HCT116 (cell line): ENCODE measurements at regions not wholly inside any gene's neighbourhood (a gene's known extent, or its start where the extent isn't known, plus 50 kb on each side); places are given as distances from the start of the nearest gene placed in this dataset.

Experiments used
- ATAC-seq: fragments of 200-7000 bp; cut with Tn5 transposase; 2 replicates; pipeline ENCODE4 v1.9.1; 2020; ENCODE audit warnings: mild to moderate bottlenecking, moderate library complexity
- BruUV-seq: library from RNA; stranded (reverse); fragments of 400-500 nt; replicated peaks from 2 replicates; lab custom pipeline; 2021; lab: Mats Ljungman, UMichigan
- CTCF ChIA-PET: fragments of 300-600 bp; sonication (Branson Sonifier 250); formaldehyde crosslinking; loops from one replicate; lab custom pipeline; 2021; ENCODE audit warnings: antibody characterized with exemption; lab: Charles Lee
- POLR2A ChIA-PET: fragments of 300-600, 350-600 bp; sonication (Branson Sonifier 250); formaldehyde crosslinking; loops from one replicate; lab custom pipeline; 2021; ENCODE audit warnings: antibody characterized with exemption; lab: Charles Lee
- RAD21 ChIA-PET, 2 experiments: fragments of 300-600 bp; sonication (Branson Sonifier 250); formaldehyde crosslinking; loops; one replicate each; lab custom pipeline; 2023; ENCODE audit warnings: low total read pairs in 2 of 2; ENCODE audit not compliant: uncharacterized antibody in 2 of 2, unreplicated experiment in 2 of 2, low non-redundant PET in 1 of 2; lab: Charles Lee
- DNase-seq: peaks from one replicate; pipeline ENCODE4 v3.0.0-alpha.2; 2010; ENCODE audit warnings: low read depth, low spot score
- H2AFZ ChIP-seq: fragments of 200-600 bp; shearing (Covaris generic), sonication (generic); 2 replicates; pipeline ENCODE4 v1.6.1; 2017; ENCODE audit warnings: low read depth, mixed run types, mixed read lengths, antibody characterized with exemption, low read length; ENCODE audit not compliant: poor library complexity, severe bottlenecking
- H3K27ac ChIP-seq: 2 replicates; pipeline ENCODE4 v1.5.1; 2012; ENCODE audit warnings: low read depth, low read length
- H3K27me3 ChIP-seq: fragments of 200-600 bp; sonication (generic); 2 replicates; pipeline ENCODE4 v1.6.1; 2016; ENCODE audit warnings: mixed run types, low read length, mixed read lengths; ENCODE audit not compliant: insufficient read depth
- H3K36me3 ChIP-seq, 2 experiments: fragments of 200-500 bp in 1 of 2; fragments of 200-600 bp in 1 of 2; sonication (Bioruptor generic) in 1 of 2; sonication (generic) in 1 of 2; 2 replicates each; pipeline versions ENCODE4 v1.5.1 to v1.6.1; 2014 to 2016; ENCODE audit warnings: low read length in 2 of 2, inconsistent platforms in 1 of 2, mixed read lengths in 1 of 2, mixed run types in 1 of 2; ENCODE audit not compliant: insufficient read depth in 2 of 2, control insufficient read depth in 1 of 2
- H3K4me1 ChIP-seq, 2 experiments: fragments of 200-600 bp in 1 of 2; sonication (generic) in 1 of 2; 2 replicates each; pipeline versions ENCODE4 v1.5.1 to v1.6.1; 2012 to 2017; ENCODE audit warnings: low read length in 2 of 2, inconsistent platforms in 1 of 2, mild to moderate bottlenecking in 1 of 2, mixed read lengths in 1 of 2, mixed run types in 1 of 2, moderate library complexity in 1 of 2; ENCODE audit not compliant: insufficient read depth in 2 of 2, control insufficient read depth in 1 of 2
- H3K4me2 ChIP-seq: fragments of 200-600 bp; sonication (generic); 2 replicates; pipeline ENCODE4 v1.6.1; 2017; ENCODE audit warnings: mixed run types, low read length, mixed read lengths
- H3K4me3 ChIP-seq, 2 experiments: fragments of 200-600 bp in 1 of 2; sonication (generic) in 1 of 2; replicated peaks in 1 of 2; 2 replicates each; pipeline ENCODE4 v1.5.1; 2011 to 2016; ENCODE audit warnings: low read length in 2 of 2, control low read depth in 1 of 2, low read depth in 1 of 2, mild to moderate bottlenecking in 1 of 2, mixed read lengths in 1 of 2, mixed run types in 1 of 2
- H3K79me2 ChIP-seq: fragments of 200-600 bp; sonication (generic); 2 replicates; pipeline ENCODE4 v1.6.1; 2017; ENCODE audit warnings: mild to moderate bottlenecking, mixed run types, low read length, moderate library complexity, mixed read lengths; ENCODE audit not compliant: insufficient read depth
- H3K9ac ChIP-seq: fragments of 200-600 bp; sonication (generic); 2 replicates; pipeline ENCODE4 v1.6.1; 2016; ENCODE audit warnings: low read length, mixed read lengths
- H3K9me2 ChIP-seq: fragments of 200-600 bp; sonication (generic), shearing (Covaris generic); 2 replicates; pipeline ENCODE4 v1.6.1; 2017; ENCODE audit warnings: mixed run types, mild to moderate bottlenecking, moderate library complexity; ENCODE audit not compliant: insufficient read depth
- H3K9me3 ChIP-seq, 2 experiments: fragments of 200-500 bp in 1 of 2; fragments of 200-600 bp in 1 of 2; sonication (Bioruptor generic) in 1 of 2; sonication (generic) in 1 of 2; 2 replicates each; pipeline ENCODE4 v1.6.1; 2014 to 2017; ENCODE audit warnings: low read length in 2 of 2, mixed read lengths in 2 of 2, inconsistent platforms in 1 of 2, low read depth in 1 of 2, mild to moderate bottlenecking in 1 of 2, mixed run types in 1 of 2, moderate library complexity in 1 of 2; ENCODE audit not compliant: control insufficient read depth in 1 of 2, insufficient read depth in 1 of 2
- H4K20me1 ChIP-seq: fragments of 200-600 bp; sonication (generic), shearing (Covaris generic); 2 replicates; pipeline ENCODE4 v1.6.1; 2017; ENCODE audit warnings: mixed run types, mild to moderate bottlenecking, moderate library complexity; ENCODE audit not compliant: insufficient read depth
- CBX3 ChIP-seq: IDR thresholded peaks from 2 replicates; pipeline ENCODE4 v1.6.1; 2012; ENCODE audit warnings: low read depth
- CEBPB ChIP-seq: IDR thresholded peaks from 2 replicates; pipeline ENCODE4 v1.6.1; 2012; ENCODE audit warnings: low read depth
- EGR1 ChIP-seq: IDR thresholded peaks from 2 replicates; pipeline ENCODE4 v1.6.1; 2012; ENCODE audit warnings: low read depth
- EZH2 ChIP-seq: fragments of 200-600 bp; sonication (generic); IDR thresholded peaks from 2 replicates; pipeline ENCODE4 v1.6.1; 2017; ENCODE audit warnings: antibody characterized with exemption, mixed run types
- EZH2phosphoT487 ChIP-seq: fragments of 200-600 bp; IDR thresholded peaks from 2 replicates; pipeline ENCODE4 v1.6.1; 2018; ENCODE audit warnings: antibody characterized with exemption, borderline replicate concordance
- FOSL1 ChIP-seq: IDR thresholded peaks from 2 replicates; pipeline ENCODE4 v1.6.1; 2012; ENCODE audit warnings: low read depth
- JUND ChIP-seq: IDR thresholded peaks from 2 replicates; pipeline ENCODE4 v1.6.1; 2012
- POLR2A ChIP-seq: IDR thresholded peaks from 2 replicates; pipeline ENCODE4 v1.7.0; 2011; ENCODE audit warnings: borderline replicate concordance; ENCODE audit not compliant: insufficient read depth, insufficient read length; ENCODE audit errors: extremely low read depth
- POLR2AphosphoS5 ChIP-seq: IDR thresholded peaks from 2 replicates; pipeline ENCODE4 v1.6.1; 2011; ENCODE audit warnings: mild to moderate bottlenecking, low read depth, low read length, moderate library complexity
- RAD21 ChIP-seq: IDR thresholded peaks from 2 replicates; pipeline ENCODE4 v1.6.1; 2012; ENCODE audit warnings: low read depth, mild to moderate bottlenecking
- SIN3A ChIP-seq: IDR thresholded peaks from 2 replicates; pipeline ENCODE4 v1.6.1; 2012; ENCODE audit warnings: low read depth
- SRF ChIP-seq: IDR thresholded peaks from 2 replicates; pipeline ENCODE4 v1.6.1; 2012; ENCODE audit warnings: low read depth
- TCF7L2 ChIP-seq: IDR thresholded peaks from 2 replicates; pipeline ENCODE4 v1.7.0; 2011; ENCODE audit warnings: borderline replicate concordance, inconsistent platforms; ENCODE audit not compliant: insufficient read depth, insufficient read length; ENCODE audit errors: extremely low read depth
- YY1 ChIP-seq: IDR thresholded peaks from 2 replicates; pipeline ENCODE4 v1.6.1; 2011; ENCODE audit warnings: low read length, low read depth, moderate library complexity, mild to moderate bottlenecking; ENCODE audit not compliant: insufficient replicate concordance; ENCODE audit errors: extremely low read depth
- ZFX ChIP-seq: fragments of 450-650 bp; IDR thresholded peaks from 2 replicates; pipeline ENCODE4 v1.6.1; 2017
- ZNF274 ChIP-seq: fragments of 200-500 bp; sonication (Bioruptor generic); IDR thresholded peaks from 2 replicates; pipeline ENCODE4 v1.6.1; 2014; ENCODE audit warnings: mild to moderate bottlenecking, low read depth, low read length, inconsistent platforms
- intact Hi-C: fragments of 100-400 bp; cut with micrococcal nuclease; formaldehyde crosslinking; loops from 2 replicates; pipeline ENCODE4 v1.10.0; 2022
- TF ChIP-seq, protein P1 (sequence below): IDR thresholded peaks from 2 replicates; pipeline ENCODE4 v1.6.1; 2012
- TF ChIP-seq, protein P2 (sequence below): IDR thresholded peaks from 2 replicates; pipeline ENCODE4 v1.6.1; 2012; ENCODE audit warnings: low read depth
- TF ChIP-seq, protein P3 (sequence below): IDR thresholded peaks from 2 replicates; pipeline ENCODE4 v1.6.1; 2012
- TF ChIP-seq, protein P4 (sequence below): IDR thresholded peaks from 2 replicates; pipeline ENCODE4 v1.6.1; 2011; ENCODE audit warnings: mild to moderate bottlenecking, low read length, moderate library complexity; ENCODE audit not compliant: insufficient replicate concordance; ENCODE audit errors: extremely low read depth

DNA sequence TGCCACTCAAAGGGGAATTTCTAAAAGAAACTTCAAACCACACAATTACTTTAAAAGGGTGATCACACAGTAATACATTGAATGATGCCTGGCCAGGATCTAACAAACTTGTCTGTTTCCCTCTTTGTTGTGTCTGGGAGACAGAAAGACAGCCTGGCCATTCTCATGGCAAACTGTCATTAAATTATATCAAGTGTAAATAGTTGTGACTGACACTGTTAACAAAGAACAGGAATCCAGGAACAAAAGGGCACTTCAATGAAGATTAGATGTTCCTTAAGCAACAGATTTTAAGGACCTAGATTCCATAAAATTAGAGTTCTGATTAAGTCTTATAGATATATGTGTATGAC, 383.6 kb downstream of the KCNJ2 start:
- ChIA-PET POLR2A (no interaction called here), RAD21 (interaction anchor here in 1 of 2 experiments (0.6 kb wide), 1 partner anchor 262 kb away, joined by 3 read pairs; no protein-coding TSS in a partner anchor), CTCF (interaction anchor here (1.3 to 5.1 kb wide), 5 partner anchors 233 to 984 kb away, joined by 3 to 34 read pairs (median 4); no protein-coding TSS in a partner anchor)
- no peak for ATAC-seq
- intact Hi-C loops, result loop anchor here (5.0 kb wide), 3 partner anchors 946 to 1026 kb away; no protein-coding TSS in a partner anchor
- Histone ChIP-seq H3K9me3 (no peaks in the 10 kb centered on the region), H3K9ac (no peak overlapping the region), H3K4me2 (no peak overlapping the region), H3K4me1 (no peaks in the 10 kb centered on the region), H2AFZ (no peak overlapping the region), H3K4me3 (no peak overlapping the region), H3K36me3 (no peaks in the 10 kb centered on the region), H3K9me2 (no peaks in the 10 kb centered on the region)
- no TSS peak for BruUV-seq
- TF ChIP-seq YY1 (no peak), ZNF274 (no peak), RAD21 (no peak), SRF (no peak), EZH2phosphoT487 (no peak), POLR2AphosphoS5 (no peak), JUND (no peak), TCF7L2 (no peak), SIN3A (no peak), FOSL1 (no peak), EGR1 (no peak), CBX3 (no peak), POLR2A (no peak), CEBPB (no peak), ZFX (no peak), EZH2 (no peak)
- TF ChIP-seq, protein P1, sequence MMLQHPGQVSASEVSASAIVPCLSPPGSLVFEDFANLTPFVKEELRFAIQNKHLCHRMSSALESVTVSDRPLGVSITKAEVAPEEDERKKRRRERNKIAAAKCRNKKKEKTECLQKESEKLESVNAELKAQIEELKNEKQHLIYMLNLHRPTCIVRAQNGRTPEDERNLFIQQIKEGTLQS, result no peak
- TF ChIP-seq, protein P2, sequence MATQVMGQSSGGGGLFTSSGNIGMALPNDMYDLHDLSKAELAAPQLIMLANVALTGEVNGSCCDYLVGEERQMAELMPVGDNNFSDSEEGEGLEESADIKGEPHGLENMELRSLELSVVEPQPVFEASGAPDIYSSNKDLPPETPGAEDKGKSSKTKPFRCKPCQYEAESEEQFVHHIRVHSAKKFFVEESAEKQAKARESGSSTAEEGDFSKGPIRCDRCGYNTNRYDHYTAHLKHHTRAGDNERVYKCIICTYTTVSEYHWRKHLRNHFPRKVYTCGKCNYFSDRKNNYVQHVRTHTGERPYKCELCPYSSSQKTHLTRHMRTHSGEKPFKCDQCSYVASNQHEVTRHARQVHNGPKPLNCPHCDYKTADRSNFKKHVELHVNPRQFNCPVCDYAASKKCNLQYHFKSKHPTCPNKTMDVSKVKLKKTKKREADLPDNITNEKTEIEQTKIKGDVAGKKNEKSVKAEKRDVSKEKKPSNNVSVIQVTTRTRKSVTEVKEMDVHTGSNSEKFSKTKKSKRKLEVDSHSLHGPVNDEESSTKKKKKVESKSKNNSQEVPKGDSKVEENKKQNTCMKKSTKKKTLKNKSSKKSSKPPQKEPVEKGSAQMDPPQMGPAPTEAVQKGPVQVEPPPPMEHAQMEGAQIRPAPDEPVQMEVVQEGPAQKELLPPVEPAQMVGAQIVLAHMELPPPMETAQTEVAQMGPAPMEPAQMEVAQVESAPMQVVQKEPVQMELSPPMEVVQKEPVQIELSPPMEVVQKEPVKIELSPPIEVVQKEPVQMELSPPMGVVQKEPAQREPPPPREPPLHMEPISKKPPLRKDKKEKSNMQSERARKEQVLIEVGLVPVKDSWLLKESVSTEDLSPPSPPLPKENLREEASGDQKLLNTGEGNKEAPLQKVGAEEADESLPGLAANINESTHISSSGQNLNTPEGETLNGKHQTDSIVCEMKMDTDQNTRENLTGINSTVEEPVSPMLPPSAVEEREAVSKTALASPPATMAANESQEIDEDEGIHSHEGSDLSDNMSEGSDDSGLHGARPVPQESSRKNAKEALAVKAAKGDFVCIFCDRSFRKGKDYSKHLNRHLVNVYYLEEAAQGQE, result no peak
- TF ChIP-seq, protein P3, sequence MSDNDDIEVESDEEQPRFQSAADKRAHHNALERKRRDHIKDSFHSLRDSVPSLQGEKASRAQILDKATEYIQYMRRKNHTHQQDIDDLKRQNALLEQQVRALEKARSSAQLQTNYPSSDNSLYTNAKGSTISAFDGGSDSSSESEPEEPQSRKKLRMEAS, result no peak
- TF ChIP-seq, protein P4, sequence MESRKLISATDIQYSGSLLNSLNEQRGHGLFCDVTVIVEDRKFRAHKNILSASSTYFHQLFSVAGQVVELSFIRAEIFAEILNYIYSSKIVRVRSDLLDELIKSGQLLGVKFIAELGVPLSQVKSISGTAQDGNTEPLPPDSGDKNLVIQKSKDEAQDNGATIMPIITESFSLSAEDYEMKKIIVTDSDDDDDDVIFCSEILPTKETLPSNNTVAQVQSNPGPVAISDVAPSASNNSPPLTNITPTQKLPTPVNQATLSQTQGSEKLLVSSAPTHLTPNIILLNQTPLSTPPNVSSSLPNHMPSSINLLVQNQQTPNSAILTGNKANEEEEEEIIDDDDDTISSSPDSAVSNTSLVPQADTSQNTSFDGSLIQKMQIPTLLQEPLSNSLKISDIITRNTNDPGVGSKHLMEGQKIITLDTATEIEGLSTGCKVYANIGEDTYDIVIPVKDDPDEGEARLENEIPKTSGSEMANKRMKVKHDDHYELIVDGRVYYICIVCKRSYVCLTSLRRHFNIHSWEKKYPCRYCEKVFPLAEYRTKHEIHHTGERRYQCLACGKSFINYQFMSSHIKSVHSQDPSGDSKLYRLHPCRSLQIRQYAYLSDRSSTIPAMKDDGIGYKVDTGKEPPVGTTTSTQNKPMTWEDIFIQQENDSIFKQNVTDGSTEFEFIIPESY, result no peak
- TF ChIP-seq, all 23 proteins: peak for 0
- H3K27ac ChIP-seq, result no peak overlapping the region
- no peaks in the 10 kb centered on the region for H4K20me1 ChIP-seq
- DNase-seq, result no peak
- H3K27me3 ChIP-seq, result no peaks in the 10 kb centered on the region
- no peaks in the 10 kb centered on the region for H3K79me2 ChIP-seq
